Suppressor macrophage treated with lipopolysaccharide for 4 hours (primary cell): ENCODE measurements at regions not wholly inside any gene's neighbourhood (a gene's known extent, or its start where the extent isn't known, plus 50 kb on each side); places are given as distances from the start of the nearest gene placed in this dataset.
"Not testable (repeated sequence)": the region's sequence is repeated elsewhere in the genome, so short reads cannot be mapped to it uniquely, and the experiment has no call there.

Experiments
- DNase-seq: peaks from one replicate; pipeline ENCODE4 v3.0.0-alpha.2; 2020

DNA sequence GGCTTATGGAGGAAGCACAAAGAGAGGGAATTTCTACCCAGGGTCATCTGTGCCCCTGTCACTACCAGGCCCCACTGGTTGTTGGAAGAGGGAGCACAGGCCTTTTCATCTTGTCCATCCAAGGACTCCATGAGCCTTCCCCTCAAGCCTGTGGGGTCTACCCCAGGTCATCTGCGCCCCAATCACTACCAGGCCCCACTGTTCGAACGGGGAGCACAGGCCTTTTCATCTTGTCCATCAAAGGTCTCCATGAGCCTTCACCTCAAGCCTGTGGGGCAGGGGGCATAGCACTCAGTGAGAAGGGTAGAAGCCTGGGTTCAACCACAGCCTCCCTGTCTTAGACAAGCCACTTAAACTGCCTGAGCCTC lies 101.5 kb upstream of the CDH5 start:
- DNase-seq, result no peak

- no peak for DNase-seq
Observed at GRCh38 chr16:66264311-66265047, 102.0 kb upstream of the CDH5 start.

- DNase-seq, result no peak
Observed at GRCh38 chr16:66263973-66264310, 102.5 kb upstream of the CDH5 start.

- no peak for DNase-seq
Observed at GRCh38 chr16:66263168-66263972, 103.1 kb upstream of the CDH5 start.

- no peak for DNase-seq
Observed at GRCh38 chr16:66262253-66263167, 104.0 kb upstream of the CDH5 start.

DNA sequence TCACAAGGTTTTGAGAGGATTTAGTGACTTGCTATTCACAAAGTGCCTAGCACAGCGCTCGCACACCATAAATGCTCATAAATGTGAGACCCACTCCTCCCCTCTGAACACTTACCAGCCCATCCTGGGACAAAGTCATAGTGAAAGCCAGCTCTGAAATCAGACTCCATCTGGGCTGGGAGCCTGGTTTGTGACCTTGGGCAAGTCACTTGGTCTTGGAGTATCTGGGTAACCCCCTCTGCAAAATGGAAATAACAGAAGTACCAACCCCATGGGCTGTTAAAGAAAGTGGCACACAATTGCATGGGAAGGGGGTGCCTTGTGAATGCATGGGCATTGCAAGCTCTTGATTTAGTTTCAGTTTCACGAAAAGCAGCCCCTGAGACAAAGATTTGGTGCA lies 104.7 kb upstream of the CDH5 start:
- DNase-seq, result no peak

GRCh38 chr16:66260522-66261254 lies 105.8 kb upstream of the CDH5 start:
- DNase-seq, result no peak

DNA sequence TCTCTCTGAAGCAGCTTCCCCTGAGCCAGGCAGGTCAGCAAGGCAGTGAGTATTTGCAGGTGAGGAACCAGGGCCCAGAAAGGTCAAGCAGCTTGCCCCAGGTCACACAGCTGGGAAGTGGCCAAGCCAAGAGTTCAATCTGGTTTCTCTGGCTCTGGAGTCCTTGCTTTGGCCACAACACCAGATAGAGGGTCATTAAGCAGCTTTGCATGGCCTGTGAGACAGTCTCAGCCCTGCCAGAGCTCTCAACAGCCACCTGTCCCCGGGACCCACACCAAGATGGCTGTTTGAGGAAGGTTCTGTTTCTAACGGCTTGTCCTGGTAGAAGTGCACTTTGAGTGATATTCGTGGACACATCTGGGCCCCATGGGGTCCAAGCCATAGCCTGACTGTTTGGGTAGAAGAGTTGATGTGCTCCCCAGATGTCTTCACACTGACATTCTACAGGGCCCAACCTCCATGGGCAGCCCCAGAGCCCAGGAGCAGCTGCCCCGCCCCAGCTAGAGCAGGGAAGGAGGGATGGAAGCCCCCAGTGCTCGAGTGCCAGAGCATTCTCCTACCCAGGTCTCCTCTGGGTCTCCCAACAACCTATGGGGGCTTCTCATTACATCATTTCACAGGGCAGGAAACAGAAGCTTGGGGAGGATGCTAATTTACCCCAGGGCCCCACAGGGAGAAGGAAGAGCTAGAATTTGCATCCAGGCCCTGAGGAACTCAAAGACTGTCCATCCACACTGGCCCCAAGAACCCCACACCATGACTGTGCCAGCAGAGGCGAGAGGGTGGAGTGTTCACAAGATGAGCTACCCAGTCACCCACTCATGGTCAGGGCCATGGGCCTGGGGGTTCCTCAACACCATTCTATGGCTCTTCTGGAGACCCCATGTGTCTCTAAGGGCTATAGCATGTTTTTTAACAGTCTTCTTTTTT lies 107.3 kb upstream of the CDH5 start:
- DNase-seq, result no peak

DNA sequence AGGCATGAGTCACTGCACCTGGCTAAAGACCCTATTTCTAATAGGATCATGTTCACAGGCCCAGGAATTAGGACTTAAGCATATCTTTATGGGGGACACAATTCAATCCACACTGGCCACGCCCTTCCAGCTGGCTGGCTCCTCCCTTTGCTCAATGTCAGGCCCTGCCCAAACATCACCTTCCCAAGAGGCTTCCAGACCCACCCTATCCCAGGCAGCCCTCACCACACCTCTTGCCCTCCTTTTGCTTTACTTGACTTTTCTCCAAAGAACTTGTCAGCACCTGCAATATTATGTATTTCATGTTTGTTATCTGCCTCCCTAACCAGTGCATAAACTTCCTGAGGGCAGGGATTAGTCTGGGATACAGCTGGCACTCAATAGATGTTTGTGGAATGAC lies 109.6 kb upstream of the CDH5 start:
- no peak for DNase-seq

GRCh38 chr16:66255647-66256046 lies 110.8 kb upstream of the CDH5 start:
- no peak for DNase-seq

- no peak for DNase-seq
Observed at GRCh38 chr16:66254751-66255150, 111.7 kb upstream of the CDH5 start.

GRCh38 chr16:66254106-66254505 lies 112.4 kb upstream of the CDH5 start:
- no peak for DNase-seq

DNA sequence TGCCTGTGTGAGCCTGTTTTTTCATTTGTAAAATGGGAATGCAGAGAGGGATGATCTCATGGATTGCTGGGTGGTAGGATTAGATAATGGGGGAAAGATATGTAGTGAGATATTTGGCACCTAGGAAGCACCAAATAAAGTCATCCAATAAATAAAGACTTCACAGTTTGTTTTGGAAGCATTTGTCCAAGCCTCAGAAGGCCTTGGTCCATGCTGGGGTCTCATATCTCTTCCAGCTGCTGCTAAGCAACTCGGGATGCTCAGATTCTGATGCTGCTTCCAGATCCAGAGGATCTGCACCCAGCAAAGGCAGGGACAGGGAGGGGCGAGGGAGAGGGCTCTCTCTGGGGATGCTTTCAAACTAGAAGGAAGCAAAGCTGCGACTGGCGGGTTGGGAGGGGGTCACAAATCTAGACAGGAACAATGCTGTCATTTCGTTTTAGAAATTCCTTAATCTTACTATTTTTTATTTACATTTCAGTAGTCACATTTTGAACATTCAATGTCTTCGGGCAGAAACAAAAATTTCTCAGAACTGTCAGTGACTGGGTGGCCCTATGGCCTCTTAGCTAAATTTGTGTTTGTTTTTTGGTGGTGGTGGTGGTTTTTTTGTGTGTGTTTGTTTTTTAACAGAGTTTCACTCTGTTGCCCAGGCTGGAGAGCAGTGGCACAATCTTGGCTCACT lies 114.9 kb upstream of the CDH5 start:
- no peak for DNase-seq

- no peak for DNase-seq
Observed at GRCh38 chr16:66250686-66251431, 115.6 kb upstream of the CDH5 start.

DNA sequence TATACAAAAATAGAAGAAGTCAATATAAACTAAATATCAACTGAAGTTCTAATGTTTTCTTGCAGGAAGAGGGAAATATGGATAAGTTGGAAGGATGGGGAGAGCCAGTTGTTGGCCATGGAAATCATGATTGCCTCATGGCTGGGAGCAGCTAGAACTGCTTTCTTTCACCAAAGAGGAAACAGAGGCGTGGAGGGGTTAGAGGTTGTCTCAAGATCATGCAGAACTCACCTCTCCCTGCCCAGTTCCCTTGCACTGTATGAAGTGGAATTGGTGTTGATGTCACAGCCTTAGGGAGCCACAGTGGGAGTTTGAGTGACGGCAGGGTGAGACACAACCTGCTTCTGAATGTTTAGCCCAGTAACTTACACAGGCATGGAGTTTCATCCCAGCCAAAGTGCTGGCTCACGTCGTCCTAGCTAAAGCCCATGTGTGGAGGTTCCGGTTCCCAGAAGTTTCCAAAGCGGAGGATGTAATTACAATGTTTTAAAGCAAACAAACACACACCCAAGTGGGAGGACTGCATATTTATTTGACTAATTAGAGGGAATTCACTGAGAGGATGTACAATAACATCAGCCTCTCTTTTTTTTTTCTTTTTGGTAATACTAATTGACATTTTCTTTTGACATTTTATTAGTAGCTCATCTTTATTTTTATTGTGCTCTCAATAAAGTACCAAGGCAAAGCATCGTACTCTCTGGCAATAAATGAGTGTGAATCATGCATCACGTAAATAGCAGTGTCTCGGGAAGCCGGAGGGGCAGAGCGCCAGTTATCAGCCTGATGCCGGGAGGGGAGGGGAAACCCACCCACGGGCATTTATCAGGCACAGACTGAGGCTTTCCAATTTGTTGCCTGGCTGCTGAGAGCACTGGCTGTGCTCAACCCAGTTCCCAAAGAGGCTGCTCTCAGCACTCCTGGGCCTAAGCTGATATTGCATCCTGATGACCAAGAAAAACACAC lies 118.7 kb upstream of the CDH5 start:
- DNase-seq, result no peak

DNA sequence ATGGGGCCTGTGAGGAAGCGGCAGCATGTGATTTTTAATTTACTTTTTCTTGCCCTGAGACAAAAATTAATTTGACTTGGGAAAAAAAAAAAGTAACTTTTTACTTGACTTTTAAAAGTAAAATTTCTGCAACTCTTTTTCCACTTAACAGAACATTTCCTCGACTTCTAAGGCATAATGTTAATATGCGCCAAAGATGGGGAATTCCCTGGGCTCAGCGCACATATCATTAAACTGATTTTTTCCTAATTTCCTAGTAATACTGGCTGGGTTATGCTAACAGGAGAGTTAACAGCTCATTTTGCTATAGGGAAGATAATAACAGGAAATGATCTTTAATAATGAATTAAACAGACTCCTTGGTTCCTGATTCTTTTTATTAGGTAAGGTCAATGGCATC lies 120.6 kb upstream of the CDH5 start:
- no peak for DNase-seq

DNA sequence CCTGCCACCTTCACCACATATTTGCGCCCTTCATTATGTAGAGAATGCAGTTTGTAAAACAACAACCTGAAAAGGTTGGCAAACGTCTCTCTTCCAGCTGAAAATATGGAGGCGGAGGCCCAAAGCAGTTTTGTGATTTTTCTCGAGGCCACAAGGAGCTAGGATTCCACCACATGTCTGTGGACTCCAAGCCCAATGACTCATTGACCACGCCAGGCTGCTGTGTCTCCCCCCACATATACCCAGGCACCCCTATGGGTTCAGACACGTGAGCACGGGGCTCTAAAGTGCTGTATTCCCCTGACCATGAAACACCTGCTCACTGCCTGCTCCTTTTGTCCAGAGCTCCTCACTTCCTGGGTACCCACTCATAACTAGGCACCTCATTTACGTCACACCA lies 121.4 kb upstream of the CDH5 start:
- no peak for DNase-seq

DNA sequence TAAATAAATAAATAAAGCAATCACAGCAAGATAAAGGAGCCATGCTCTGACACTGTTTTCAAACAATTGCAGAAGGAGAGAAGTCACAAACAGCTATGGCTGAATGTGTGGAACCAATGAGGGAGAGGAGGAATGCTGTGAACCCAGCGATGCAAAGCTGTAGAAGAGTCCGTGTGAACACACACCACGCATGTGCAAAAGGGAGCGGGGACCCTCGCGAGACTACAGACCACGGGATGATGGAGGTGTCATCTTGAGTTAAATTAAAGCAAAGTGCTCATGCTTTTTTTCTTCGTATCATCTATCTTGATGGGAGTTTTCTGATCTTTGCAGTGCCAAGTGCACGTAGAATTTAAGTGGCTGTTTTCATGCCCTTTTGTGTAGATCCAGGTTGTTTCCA lies 123.8 kb upstream of the CDH5 start:
- DNase-seq, result no peak

DNA sequence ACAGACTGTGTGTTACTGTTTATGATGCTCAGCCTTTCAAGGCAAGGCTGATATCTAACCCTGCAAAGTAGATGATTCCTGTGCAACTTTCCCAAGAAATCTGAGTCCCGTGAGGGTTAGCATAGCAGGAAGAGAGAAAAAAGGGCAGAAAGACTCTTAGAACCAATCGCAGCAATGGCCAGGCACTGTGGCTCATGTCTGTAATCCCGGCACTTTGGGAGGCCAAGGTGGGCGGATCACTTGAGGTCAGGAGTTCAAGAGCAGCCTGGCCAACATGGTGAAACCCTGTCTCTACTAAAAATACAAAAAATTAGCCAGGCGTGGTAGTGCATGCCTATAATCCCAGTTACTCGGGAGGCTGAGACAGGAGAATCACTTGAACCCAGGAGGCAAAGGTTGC lies 124.3 kb upstream of the CDH5 start:
- DNase-seq, result not testable (repeated sequence)
